ENCODE measurements at regions not wholly inside any gene's neighbourhood (a gene's known extent, or its start where the extent isn't known, plus 50 kb on each side); places are given as distances from the start of the nearest gene placed in this dataset.

DNA sequence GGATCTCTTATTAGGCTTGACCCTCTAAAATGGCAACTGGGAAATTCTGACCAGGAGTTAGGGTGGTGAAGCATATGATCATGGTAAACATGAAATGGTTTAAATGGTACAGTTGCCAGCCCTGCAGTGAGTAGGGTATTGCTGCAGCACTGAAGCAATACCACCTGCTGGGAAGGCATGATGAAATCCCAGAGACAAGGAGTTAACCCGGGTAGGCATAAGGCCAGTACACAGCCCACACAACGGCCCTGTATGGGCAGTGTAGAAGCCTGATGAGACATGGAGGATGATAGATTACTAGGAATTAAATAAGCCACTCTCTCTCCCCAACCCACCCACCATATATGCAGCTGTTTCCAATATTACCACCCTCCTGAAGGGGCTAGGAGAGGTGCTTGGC lies 197.4 kb upstream of the MOCS1 start:
- Histone ChIP-seq H3K4me3 (replicated peaks; ENCODE audit: insufficient read depth, low read length) (no peak overlapping the region), H3K27ac (replicated peaks) (no peak overlapping the region), H3K27me3 (ENCODE audit: insufficient read depth, poor library complexity, severe bottlenecking) (no peaks in the 10 kb centered on the region)
- TF ChIP-seq SPI1 (IDR thresholded peaks at IDR 0.05; ENCODE audit: borderline replicate concordance, low read depth) (no peak), GABPA (IDR thresholded peaks at IDR 0.05; ENCODE audit: low read depth) (no peak), POLR2AphosphoS5 (IDR thresholded peaks at IDR 0.05; ENCODE audit: low read depth) (no peak)
- TF ChIP-seq, protein P1, sequence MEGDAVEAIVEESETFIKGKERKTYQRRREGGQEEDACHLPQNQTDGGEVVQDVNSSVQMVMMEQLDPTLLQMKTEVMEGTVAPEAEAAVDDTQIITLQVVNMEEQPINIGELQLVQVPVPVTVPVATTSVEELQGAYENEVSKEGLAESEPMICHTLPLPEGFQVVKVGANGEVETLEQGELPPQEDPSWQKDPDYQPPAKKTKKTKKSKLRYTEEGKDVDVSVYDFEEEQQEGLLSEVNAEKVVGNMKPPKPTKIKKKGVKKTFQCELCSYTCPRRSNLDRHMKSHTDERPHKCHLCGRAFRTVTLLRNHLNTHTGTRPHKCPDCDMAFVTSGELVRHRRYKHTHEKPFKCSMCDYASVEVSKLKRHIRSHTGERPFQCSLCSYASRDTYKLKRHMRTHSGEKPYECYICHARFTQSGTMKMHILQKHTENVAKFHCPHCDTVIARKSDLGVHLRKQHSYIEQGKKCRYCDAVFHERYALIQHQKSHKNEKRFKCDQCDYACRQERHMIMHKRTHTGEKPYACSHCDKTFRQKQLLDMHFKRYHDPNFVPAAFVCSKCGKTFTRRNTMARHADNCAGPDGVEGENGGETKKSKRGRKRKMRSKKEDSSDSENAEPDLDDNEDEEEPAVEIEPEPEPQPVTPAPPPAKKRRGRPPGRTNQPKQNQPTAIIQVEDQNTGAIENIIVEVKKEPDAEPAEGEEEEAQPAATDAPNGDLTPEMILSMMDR (IDR thresholded peaks at IDR 0.05; ENCODE audit: insufficient read depth, low read length) = no peak
- TF ChIP-seq, protein P2, sequence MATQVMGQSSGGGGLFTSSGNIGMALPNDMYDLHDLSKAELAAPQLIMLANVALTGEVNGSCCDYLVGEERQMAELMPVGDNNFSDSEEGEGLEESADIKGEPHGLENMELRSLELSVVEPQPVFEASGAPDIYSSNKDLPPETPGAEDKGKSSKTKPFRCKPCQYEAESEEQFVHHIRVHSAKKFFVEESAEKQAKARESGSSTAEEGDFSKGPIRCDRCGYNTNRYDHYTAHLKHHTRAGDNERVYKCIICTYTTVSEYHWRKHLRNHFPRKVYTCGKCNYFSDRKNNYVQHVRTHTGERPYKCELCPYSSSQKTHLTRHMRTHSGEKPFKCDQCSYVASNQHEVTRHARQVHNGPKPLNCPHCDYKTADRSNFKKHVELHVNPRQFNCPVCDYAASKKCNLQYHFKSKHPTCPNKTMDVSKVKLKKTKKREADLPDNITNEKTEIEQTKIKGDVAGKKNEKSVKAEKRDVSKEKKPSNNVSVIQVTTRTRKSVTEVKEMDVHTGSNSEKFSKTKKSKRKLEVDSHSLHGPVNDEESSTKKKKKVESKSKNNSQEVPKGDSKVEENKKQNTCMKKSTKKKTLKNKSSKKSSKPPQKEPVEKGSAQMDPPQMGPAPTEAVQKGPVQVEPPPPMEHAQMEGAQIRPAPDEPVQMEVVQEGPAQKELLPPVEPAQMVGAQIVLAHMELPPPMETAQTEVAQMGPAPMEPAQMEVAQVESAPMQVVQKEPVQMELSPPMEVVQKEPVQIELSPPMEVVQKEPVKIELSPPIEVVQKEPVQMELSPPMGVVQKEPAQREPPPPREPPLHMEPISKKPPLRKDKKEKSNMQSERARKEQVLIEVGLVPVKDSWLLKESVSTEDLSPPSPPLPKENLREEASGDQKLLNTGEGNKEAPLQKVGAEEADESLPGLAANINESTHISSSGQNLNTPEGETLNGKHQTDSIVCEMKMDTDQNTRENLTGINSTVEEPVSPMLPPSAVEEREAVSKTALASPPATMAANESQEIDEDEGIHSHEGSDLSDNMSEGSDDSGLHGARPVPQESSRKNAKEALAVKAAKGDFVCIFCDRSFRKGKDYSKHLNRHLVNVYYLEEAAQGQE (IDR thresholded peaks at IDR 0.05; ENCODE audit: insufficient replicate concordance, low read depth) = no peak
- no peak for DNase-seq (ENCODE audit: low read depth in 1 of 2, low spot score in 1 of 2)

DNA sequence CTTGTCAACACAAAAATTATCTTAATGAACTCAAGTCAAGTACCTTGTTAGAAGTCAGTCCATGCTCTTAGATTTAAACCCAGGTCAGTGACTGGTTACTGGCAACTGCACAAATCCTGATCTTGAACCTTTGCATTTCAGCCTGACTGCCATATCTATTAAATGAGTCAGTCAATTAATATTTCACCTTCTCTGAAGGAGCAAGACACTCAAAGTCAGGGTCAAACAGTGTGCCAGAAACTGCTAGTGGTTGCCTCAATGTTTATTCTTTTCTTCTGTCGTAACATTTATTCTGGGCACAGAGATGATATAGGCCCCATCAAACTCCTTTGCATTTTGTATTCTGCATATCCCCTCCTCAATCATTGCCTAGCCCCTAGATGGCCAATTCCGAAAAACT lies 193.9 kb upstream of the MOCS1 start:
- Histone ChIP-seq H3K27ac (replicated peaks) (no peak overlapping the region), H3K4me3 (replicated peaks; ENCODE audit: insufficient read depth, low read length) (no peak overlapping the region), H3K27me3 (ENCODE audit: insufficient read depth, poor library complexity, severe bottlenecking) (no peaks in the 10 kb centered on the region)
- TF ChIP-seq, protein P1 (IDR thresholded peaks at IDR 0.05; ENCODE audit: insufficient read depth, low read length) = no peak
- TF ChIP-seq GABPA (IDR thresholded peaks at IDR 0.05; ENCODE audit: low read depth) = no peak
- no peak for TF ChIP-seq POLR2AphosphoS5 (IDR thresholded peaks at IDR 0.05; ENCODE audit: low read depth)
- TF ChIP-seq, protein P2 (IDR thresholded peaks at IDR 0.05; ENCODE audit: insufficient replicate concordance, low read depth) = no peak
- no peak for TF ChIP-seq SPI1 (IDR thresholded peaks at IDR 0.05; ENCODE audit: borderline replicate concordance, low read depth)
- DNase-seq (ENCODE audit: low read depth in 1 of 2, low spot score in 1 of 2) = no peak

- no peak for TF ChIP-seq GABPA (IDR thresholded peaks at IDR 0.05; ENCODE audit: low read depth)
- TF ChIP-seq, protein P2 (IDR thresholded peaks at IDR 0.05; ENCODE audit: insufficient replicate concordance, low read depth) = no peak
- TF ChIP-seq, protein P1 (IDR thresholded peaks at IDR 0.05; ENCODE audit: insufficient read depth, low read length) = no peak
- no peak for TF ChIP-seq POLR2AphosphoS5 (IDR thresholded peaks at IDR 0.05; ENCODE audit: low read depth)
- TF ChIP-seq SPI1 (IDR thresholded peaks at IDR 0.05; ENCODE audit: borderline replicate concordance, low read depth) = no peak
- no peaks in the 10 kb centered on the region for H3K27me3 ChIP-seq (ENCODE audit: insufficient read depth, poor library complexity, severe bottlenecking)
- no peak overlapping the region for H3K27ac ChIP-seq (replicated peaks)
- H3K4me3 ChIP-seq (replicated peaks; ENCODE audit: insufficient read depth, low read length) = no peak overlapping the region
- no peak for DNase-seq (ENCODE audit: low read depth in 1 of 2, low spot score in 1 of 2)
Observed at GRCh38 chr6:40125680-40126394, 191.6 kb upstream of the MOCS1 start.

Data from HL-60 (cell line).